Type B pancreatic cell (in vitro differentiated cells): ENCODE measurements at regions not wholly inside any gene's neighbourhood (a gene's known extent, or its start where the extent isn't known, plus 50 kb on each side); places are given as distances from the start of the nearest gene placed in this dataset.
A peak's percentile ranks its signal among the peaks of the same experiment; 100 is the strongest.
"Not testable (repeated sequence)": the region's sequence is repeated elsewhere in the genome, so short reads cannot be mapped to it uniquely, and the experiment has no call there.

Source experiments
- DNase-seq: peaks from one replicate; pipeline ENCODE4 v3.0.0; 2021; ENCODE audit warnings: mixed read lengths; ENCODE audit not compliant: unreplicated experiment; ENCODE audit errors: extremely low spot score
- H3K27ac Mint-ChIP-seq: 2 replicates; pipeline ENCODE4 v1.8.0; 2021; ENCODE audit warnings: mild to moderate bottlenecking, mixed read lengths
- H3K27me3 Mint-ChIP-seq: 2 replicates; pipeline ENCODE4 v1.8.0; 2021; ENCODE audit warnings: mixed read lengths
- H3K36me3 Mint-ChIP-seq: 2 replicates; pipeline ENCODE4 v1.8.0; 2021; ENCODE audit warnings: mixed read lengths
- H3K4me1 Mint-ChIP-seq: one replicate; pipeline ENCODE4 v1.8.0; 2021; ENCODE audit warnings: mixed read lengths; ENCODE audit not compliant: unreplicated experiment
- H3K4me3 Mint-ChIP-seq: 2 replicates; pipeline ENCODE4 v1.8.0; 2021; ENCODE audit warnings: mild to moderate bottlenecking, mixed read lengths
- H3K9me3 Mint-ChIP-seq: 2 replicates; pipeline ENCODE4 v1.8.0; 2021; ENCODE audit warnings: mixed read lengths
- CTCF ChIP-seq: fragments of 200-600 bp; sonication (generic); conservative IDR thresholded peaks from 2 replicates; pipeline ENCODE4 v1.5.0; 2021; ENCODE audit warnings: antibody characterized with exemption, mild to moderate bottlenecking

GRCh38 chr9:64370344-64370743 is 914.7 kb downstream of the FOXD4L5 start:
- not testable (repeated sequence) for DNase-seq, H3K36me3 Mint-ChIP-seq, H3K4me1 Mint-ChIP-seq, H3K9me3 Mint-ChIP-seq, H3K27me3 Mint-ChIP-seq, H3K4me3 Mint-ChIP-seq, H3K27ac Mint-ChIP-seq

- H3K27ac Mint-ChIP-seq, H3K4me3 Mint-ChIP-seq, DNase-seq: not testable (repeated sequence)
Measured at GRCh38 chr9:64369644-64370043, 915.4 kb downstream of the FOXD4L5 start.

GRCh38 chr9:64369114-64369513 is 915.9 kb downstream of the FOXD4L5 start:
- not testable (repeated sequence) for H3K9me3 Mint-ChIP-seq, H3K36me3 Mint-ChIP-seq, H3K27ac Mint-ChIP-seq, H3K27me3 Mint-ChIP-seq, H3K4me3 Mint-ChIP-seq, H3K4me1 Mint-ChIP-seq
- DNase-seq: peak; percentile 94
- peak; percentile 62 for TF ChIP-seq CTCF

More at GRCh38 chr9:64369644-64370043, 915.4 kb downstream of the FOXD4L5 start:
- not testable (repeated sequence) for H3K27me3 Mint-ChIP-seq, H3K36me3 Mint-ChIP-seq, H3K4me1 Mint-ChIP-seq, H3K9me3 Mint-ChIP-seq

GRCh38 chr9:64368644-64368942 is 916.4 kb downstream of the FOXD4L5 start:
- not testable (repeated sequence) for H3K4me3 Mint-ChIP-seq, DNase-seq, H3K27ac Mint-ChIP-seq, H3K36me3 Mint-ChIP-seq, H3K4me1 Mint-ChIP-seq, H3K27me3 Mint-ChIP-seq, H3K9me3 Mint-ChIP-seq

GRCh38 chr9:64367826-64368643 is 917.0 kb downstream of the FOXD4L5 start:
- not testable (repeated sequence) for H3K27me3 Mint-ChIP-seq, H3K4me1 Mint-ChIP-seq, H3K9me3 Mint-ChIP-seq, H3K27ac Mint-ChIP-seq, H3K4me3 Mint-ChIP-seq, H3K36me3 Mint-ChIP-seq
- DNase-seq: peak; percentile 45
